ENCODE measurements at regions not wholly inside any gene's neighbourhood (a gene's known extent, or its start where the extent isn't known, plus 50 kb on each side); places are given as distances from the start of the nearest gene placed in this dataset.
A peak's percentile ranks its signal among the peaks of the same experiment; 100 is the strongest.

DNA sequence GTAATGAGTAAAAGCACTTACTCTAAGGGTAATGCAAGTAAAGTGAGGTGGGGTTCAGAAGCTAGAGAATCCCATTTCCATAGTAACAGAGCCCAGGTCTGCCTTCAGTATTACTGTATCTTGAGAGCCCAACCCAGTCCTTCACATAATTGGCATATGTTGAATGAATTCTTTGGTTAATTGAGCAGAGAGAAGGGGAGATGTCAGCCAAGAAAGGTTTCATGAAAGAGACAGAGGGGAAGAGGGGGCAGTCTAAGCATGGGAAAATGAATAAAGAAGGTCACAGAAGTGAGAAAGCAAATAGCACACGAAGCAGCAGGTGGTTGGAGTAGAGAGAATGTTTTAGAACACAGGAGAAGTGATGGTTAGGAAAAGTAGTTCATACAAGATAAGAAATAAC is 371.1 kb downstream of the SEC23A start:
- no peaks in the 10 kb centered on the region for H3K9me3 ChIP-seq (ENCODE audit: control insufficient read depth, low read length)
- H3K27ac ChIP-seq (ENCODE audit: insufficient read depth, low read length, poor library complexity, severe bottlenecking) = no peak overlapping the region
- no peak overlapping the region for H3K4me3 ChIP-seq (ENCODE audit: insufficient read depth, low read depth, low read length, poor library complexity, severe bottlenecking)
- no peaks in the 10 kb centered on the region for H3K4me1 ChIP-seq (ENCODE audit: control insufficient read depth, insufficient read depth, low read length, poor library complexity, severe bottlenecking)
- H3K36me3 ChIP-seq (ENCODE audit: control insufficient read depth, insufficient read depth, low read length) = no peaks in the 10 kb centered on the region
- no peak for DNase-seq
- no peaks in the 10 kb centered on the region for H3K27me3 ChIP-seq (replicated peaks; ENCODE audit: control insufficient read depth, insufficient read depth, low read length, poor library complexity, severe bottlenecking)

DNA sequence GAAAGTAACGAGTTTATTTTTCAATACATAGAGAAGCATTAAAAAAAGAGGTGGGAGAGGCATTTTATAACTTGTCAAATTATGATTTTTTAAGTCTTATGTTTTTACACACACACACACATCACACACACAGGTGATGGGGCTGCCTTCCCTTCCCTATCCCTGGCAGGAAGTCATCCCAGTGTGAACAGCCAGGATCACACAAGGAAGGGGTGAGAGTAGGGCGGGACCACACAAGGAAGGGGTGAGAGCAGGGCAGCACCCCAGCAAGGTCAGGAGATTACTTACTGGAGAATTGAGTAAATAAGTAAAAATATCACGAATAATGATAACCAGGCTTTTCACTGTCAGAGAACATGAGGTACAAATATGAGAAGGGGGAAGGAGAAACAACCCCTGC is 372.6 kb downstream of the SEC23A start:
- no peaks in the 10 kb centered on the region for H3K9me3 ChIP-seq (ENCODE audit: control insufficient read depth, low read length)
- no peaks in the 10 kb centered on the region for H3K27me3 ChIP-seq (replicated peaks; ENCODE audit: control insufficient read depth, insufficient read depth, low read length, poor library complexity, severe bottlenecking)
- no peak for DNase-seq
- H3K27ac ChIP-seq (ENCODE audit: insufficient read depth, low read length, poor library complexity, severe bottlenecking) = no peak overlapping the region
- H3K4me3 ChIP-seq (ENCODE audit: insufficient read depth, low read depth, low read length, poor library complexity, severe bottlenecking) = no peak overlapping the region
- no peaks in the 10 kb centered on the region for H3K36me3 ChIP-seq (ENCODE audit: control insufficient read depth, insufficient read depth, low read length)
- H3K4me1 ChIP-seq (ENCODE audit: control insufficient read depth, insufficient read depth, low read length, poor library complexity, severe bottlenecking) = no peaks in the 10 kb centered on the region

- Histone ChIP-seq H3K36me3 (ENCODE audit: control insufficient read depth, insufficient read depth, low read length) (no peaks in the 10 kb centered on the region), H3K4me1 (ENCODE audit: control insufficient read depth, insufficient read depth, low read length, poor library complexity, severe bottlenecking) (no peaks in the 10 kb centered on the region), H3K27me3 (replicated peaks; ENCODE audit: control insufficient read depth, insufficient read depth, low read length, poor library complexity, severe bottlenecking) (no peaks in the 10 kb centered on the region), H3K9me3 (ENCODE audit: control insufficient read depth, low read length) (no peaks in the 10 kb centered on the region), H3K27ac (ENCODE audit: insufficient read depth, low read length, poor library complexity, severe bottlenecking) (no peak overlapping the region), H3K4me3 (ENCODE audit: insufficient read depth, low read depth, low read length, poor library complexity, severe bottlenecking) (no peak overlapping the region)
- DNase-seq = no peak
Measured at GRCh38 chr14:38727731-38728130, 375.3 kb downstream of the SEC23A start.

GRCh38 chr14:38724621-38725020 is 378.4 kb downstream of the SEC23A start:
- H3K27me3 ChIP-seq (replicated peaks; ENCODE audit: control insufficient read depth, insufficient read depth, low read length, poor library complexity, severe bottlenecking) = no peaks in the 10 kb centered on the region
- DNase-seq = no peak
- H3K27ac ChIP-seq (ENCODE audit: insufficient read depth, low read length, poor library complexity, severe bottlenecking) = no peak overlapping the region
- no peak overlapping the region for H3K4me3 ChIP-seq (ENCODE audit: insufficient read depth, low read depth, low read length, poor library complexity, severe bottlenecking)
- H3K36me3 ChIP-seq (ENCODE audit: control insufficient read depth, insufficient read depth, low read length) = no peaks in the 10 kb centered on the region
- no peaks in the 10 kb centered on the region for H3K9me3 ChIP-seq (ENCODE audit: control insufficient read depth, low read length)
- H3K4me1 ChIP-seq (ENCODE audit: control insufficient read depth, insufficient read depth, low read length, poor library complexity, severe bottlenecking) = no peaks in the 10 kb centered on the region

DNA sequence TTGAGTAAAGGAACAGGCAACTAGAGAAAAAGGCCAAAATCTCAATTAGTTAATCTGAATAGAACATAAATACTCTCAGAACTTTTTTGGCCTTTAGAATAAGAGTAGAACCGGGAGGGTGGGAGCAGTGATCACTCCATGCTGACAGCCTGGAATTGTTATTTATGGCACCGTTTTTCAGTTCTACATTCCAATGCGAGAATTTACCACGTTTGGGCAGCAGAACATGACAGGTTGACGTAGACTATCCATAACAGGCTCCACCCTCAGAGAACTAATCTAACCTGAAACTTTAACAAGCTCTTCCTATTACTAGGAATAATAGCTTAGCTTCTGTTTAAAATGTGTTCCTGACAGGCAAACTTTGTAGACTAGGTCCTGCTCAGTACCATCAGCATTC is 379.1 kb downstream of the SEC23A start:
- Histone ChIP-seq H3K4me1 (ENCODE audit: control insufficient read depth, insufficient read depth, low read length, poor library complexity, severe bottlenecking) (no peaks in the 10 kb centered on the region), H3K27ac (ENCODE audit: insufficient read depth, low read length, poor library complexity, severe bottlenecking) (no peak overlapping the region), H3K4me3 (ENCODE audit: insufficient read depth, low read depth, low read length, poor library complexity, severe bottlenecking) (no peak overlapping the region), H3K27me3 (replicated peaks; ENCODE audit: control insufficient read depth, insufficient read depth, low read length, poor library complexity, severe bottlenecking) (no peaks in the 10 kb centered on the region), H3K9me3 (ENCODE audit: control insufficient read depth, low read length) (no peaks in the 10 kb centered on the region), H3K36me3 (ENCODE audit: control insufficient read depth, insufficient read depth, low read length) (no peaks in the 10 kb centered on the region)
- no peak for DNase-seq

GRCh38 chr14:38723277-38723676 is 379.8 kb downstream of the SEC23A start:
- DNase-seq = no peak
- no peak overlapping the region for H3K4me3 ChIP-seq (ENCODE audit: insufficient read depth, low read depth, low read length, poor library complexity, severe bottlenecking)
- no peaks in the 10 kb centered on the region for H3K4me1 ChIP-seq (ENCODE audit: control insufficient read depth, insufficient read depth, low read length, poor library complexity, severe bottlenecking)
- H3K27ac ChIP-seq (ENCODE audit: insufficient read depth, low read length, poor library complexity, severe bottlenecking) = no peak overlapping the region
- H3K27me3 ChIP-seq (replicated peaks; ENCODE audit: control insufficient read depth, insufficient read depth, low read length, poor library complexity, severe bottlenecking) = no peaks in the 10 kb centered on the region
- H3K9me3 ChIP-seq (ENCODE audit: control insufficient read depth, low read length) = no peaks in the 10 kb centered on the region
- no peaks in the 10 kb centered on the region for H3K36me3 ChIP-seq (ENCODE audit: control insufficient read depth, insufficient read depth, low read length)

- DNase-seq = peak in 1 of 3 donors; percentile 2
- Histone ChIP-seq H3K4me3 (ENCODE audit: insufficient read depth, low read depth, low read length, poor library complexity, severe bottlenecking) (no peak overlapping the region), H3K27ac (ENCODE audit: insufficient read depth, low read length, poor library complexity, severe bottlenecking) (no peak overlapping the region), H3K27me3 (replicated peaks; ENCODE audit: control insufficient read depth, insufficient read depth, low read length, poor library complexity, severe bottlenecking) (no peaks in the 10 kb centered on the region), H3K9me3 (ENCODE audit: control insufficient read depth, low read length) (no peaks in the 10 kb centered on the region), H3K36me3 (ENCODE audit: control insufficient read depth, insufficient read depth, low read length) (no peaks in the 10 kb centered on the region), H3K4me1 (ENCODE audit: control insufficient read depth, insufficient read depth, low read length, poor library complexity, severe bottlenecking) (no peaks in the 10 kb centered on the region)
Measured at GRCh38 chr14:38721822-38722431, 381.1 kb downstream of the SEC23A start.

- H3K4me1 ChIP-seq (ENCODE audit: control insufficient read depth, insufficient read depth, low read length, poor library complexity, severe bottlenecking) = no peaks in the 10 kb centered on the region
Measured at GRCh38 chr14:38718519-38718918, 384.5 kb downstream of the SEC23A start.

GRCh38 chr14:38716926-38717325 is 386.1 kb downstream of the SEC23A start:
- H3K4me1 ChIP-seq (ENCODE audit: control insufficient read depth, insufficient read depth, low read length, poor library complexity, severe bottlenecking) = no peaks in the 10 kb centered on the region
- H3K27me3 ChIP-seq (replicated peaks; ENCODE audit: control insufficient read depth, insufficient read depth, low read length, poor library complexity, severe bottlenecking) = no peaks in the 10 kb centered on the region
- no peak for DNase-seq
- no peaks in the 10 kb centered on the region for H3K36me3 ChIP-seq (ENCODE audit: control insufficient read depth, insufficient read depth, low read length)
- no peak overlapping the region for H3K4me3 ChIP-seq (ENCODE audit: insufficient read depth, low read depth, low read length, poor library complexity, severe bottlenecking)
- no peak overlapping the region for H3K27ac ChIP-seq (ENCODE audit: insufficient read depth, low read length, poor library complexity, severe bottlenecking)
- no peaks in the 10 kb centered on the region for H3K9me3 ChIP-seq (ENCODE audit: control insufficient read depth, low read length)

More at GRCh38 chr14:38718519-38718918, 384.5 kb downstream of the SEC23A start:
- H3K9me3 ChIP-seq (ENCODE audit: control insufficient read depth, low read length) = no peaks in the 10 kb centered on the region
- no peaks in the 10 kb centered on the region for H3K27me3 ChIP-seq (replicated peaks; ENCODE audit: control insufficient read depth, insufficient read depth, low read length, poor library complexity, severe bottlenecking)
- no peak for DNase-seq
- H3K27ac ChIP-seq (ENCODE audit: insufficient read depth, low read length, poor library complexity, severe bottlenecking) = no peak overlapping the region
- H3K36me3 ChIP-seq (ENCODE audit: control insufficient read depth, insufficient read depth, low read length) = no peaks in the 10 kb centered on the region
- H3K4me3 ChIP-seq (ENCODE audit: insufficient read depth, low read depth, low read length, poor library complexity, severe bottlenecking) = no peak overlapping the region

GRCh38 chr14:38710881-38711280 is 392.2 kb downstream of the SEC23A start:
- no peaks in the 10 kb centered on the region for H3K27me3 ChIP-seq (replicated peaks; ENCODE audit: control insufficient read depth, insufficient read depth, low read length, poor library complexity, severe bottlenecking)
- H3K4me1 ChIP-seq (ENCODE audit: control insufficient read depth, insufficient read depth, low read length, poor library complexity, severe bottlenecking) = no peaks in the 10 kb centered on the region
- no peak overlapping the region for H3K27ac ChIP-seq (ENCODE audit: insufficient read depth, low read length, poor library complexity, severe bottlenecking)
- H3K9me3 ChIP-seq (ENCODE audit: control insufficient read depth, low read length) = no peaks in the 10 kb centered on the region
- no peak overlapping the region for H3K4me3 ChIP-seq (ENCODE audit: insufficient read depth, low read depth, low read length, poor library complexity, severe bottlenecking)
- no peak for DNase-seq
- no peaks in the 10 kb centered on the region for H3K36me3 ChIP-seq (ENCODE audit: control insufficient read depth, insufficient read depth, low read length)
